GM12878 (cell line): ENCODE measurements at regions not wholly inside any gene's neighbourhood (a gene's known extent, or its start where the extent isn't known, plus 50 kb on each side); places are given as distances from the start of the nearest gene placed in this dataset.

Experiments used
- ATF7 ChIP-seq: fragments of 450-650 bp; IDR thresholded peaks from 2 replicates; pipeline ENCODE4 v1.6.1; 2016; ENCODE audit warnings: low read depth, mild to moderate bottlenecking
- BRCA1 ChIP-seq: IDR thresholded peaks from 2 replicates; pipeline ENCODE4 v1.6.1; 2011; ENCODE audit warnings: low read depth, low read length, improper control_type of control experiment
- CHD1 ChIP-seq: IDR thresholded peaks from 2 replicates; pipeline ENCODE4 v1.6.1; 2012; ENCODE audit warnings: low read depth, low read length, improper control_type of control experiment
- CHD4 ChIP-seq: fragments of 200-600 bp; sonication (generic); IDR thresholded peaks from 2 replicates; pipeline ENCODE4 v1.6.1; 2016; ENCODE audit warnings: mild to moderate bottlenecking
- CTCF ChIP-seq, 3 experiments: IDR thresholded peaks in 2 of 3; conservative IDR thresholded peaks in 1 of 3; 2 replicates each; pipeline ENCODE4 v1.5.1; 2011; ENCODE audit warnings: low read depth in 3 of 3, low read length in 3 of 3, mild to moderate bottlenecking in 3 of 3, control low read depth in 2 of 3, moderate library complexity in 2 of 3, inconsistent platforms in 1 of 3, mixed read lengths in 1 of 3; ENCODE audit not compliant: control insufficient read depth in 2 of 3, insufficient read depth in 1 of 3; ENCODE audit errors: extremely low read depth in 1 of 3
- HDAC6 ChIP-seq: fragments of 200-600 bp; sonication (generic); IDR thresholded peaks from one replicate; pipeline ENCODE4 v1.8.0; 2017; ENCODE audit warnings: antibody characterized with exemption; ENCODE audit not compliant: unreplicated experiment
- NFYA ChIP-seq: IDR thresholded peaks from 2 replicates; pipeline ENCODE4 v1.6.1; 2011; ENCODE audit warnings: low read depth, mild to moderate bottlenecking, low read length, improper control_type of control experiment, borderline replicate concordance
- PBX3 ChIP-seq: IDR thresholded peaks from 2 replicates; pipeline ENCODE4 v1.6.1; 2011; ENCODE audit warnings: mild to moderate bottlenecking, low read depth, low read length, moderate library complexity; ENCODE audit not compliant: insufficient replicate concordance
- REST ChIP-seq: IDR thresholded peaks from 2 replicates; pipeline ENCODE4 v1.6.1; 2012; ENCODE audit warnings: mild to moderate bottlenecking, low read depth, low read length

DNA sequence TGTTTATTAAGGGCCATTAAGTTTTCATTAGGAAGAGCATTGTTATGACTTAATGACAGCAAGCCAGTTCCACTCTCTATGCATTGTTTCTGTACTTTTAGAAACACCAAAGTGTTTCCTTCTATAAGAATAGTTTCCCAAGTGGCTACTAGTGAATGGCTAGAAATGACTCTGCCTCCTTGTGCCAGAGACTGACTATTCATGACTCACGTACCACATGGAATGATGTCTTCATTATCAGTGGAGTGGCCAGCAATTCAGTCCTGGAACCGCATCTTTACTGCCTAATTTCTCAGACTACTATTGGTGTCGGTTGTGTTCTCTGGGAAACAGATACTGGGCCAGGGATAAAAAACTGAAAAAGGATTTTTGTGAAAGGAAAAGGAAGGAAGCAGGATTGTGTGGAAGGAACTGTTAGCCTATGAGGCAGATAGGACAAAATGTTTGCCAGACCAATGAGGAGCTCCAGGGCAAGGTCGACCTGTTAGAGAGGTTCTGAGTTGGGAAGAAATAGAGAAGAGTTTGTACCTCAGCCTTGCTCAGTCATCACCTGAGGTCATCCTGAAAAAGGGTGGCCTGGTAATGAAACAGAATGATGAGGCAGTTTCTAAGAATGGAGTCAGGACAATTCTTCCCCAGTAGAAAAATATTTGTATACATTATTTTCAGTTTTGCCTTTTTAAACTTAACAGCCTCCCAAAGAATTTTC lies 218.6 kb downstream of the SPCS3 start:
- no peak for TF ChIP-seq HDAC6
- TF ChIP-seq ATF7: no peak
- TF ChIP-seq PBX3: no peak
- TF ChIP-seq CHD1: no peak
- TF ChIP-seq REST: no peak
- TF ChIP-seq CHD4: no peak
- no peak for TF ChIP-seq CTCF (IDR thresholded peaks at IDR 0.05 in 2 of 3, conservative IDR thresholded peaks at IDR 0.05 in 1 of 3; ENCODE audit: control insufficient read depth in 2 of 3, extremely low read depth in 1 of 3, insufficient read depth in 1 of 3, low read depth in 3 of 3, low read length in 3 of 3)
- TF ChIP-seq NFYA: no peak
- TF ChIP-seq BRCA1: no peak
